A549 (cell line): ENCODE measurements at regions not wholly inside any gene's neighbourhood (a gene's known extent, or its start where the extent isn't known, plus 50 kb on each side); places are given as distances from the start of the nearest gene placed in this dataset.

Experiments
- HOXB13 ChIP-seq: fragments of 250-450 bp; sonication (Bioruptor Pico); IDR thresholded peaks from 2 replicates; pipeline ENCODE4 v1.5.0; 2020; ENCODE audit warnings: low read depth, mild to moderate bottlenecking, moderate library complexity
- JUN ChIP-seq, 2 experiments: fragments of >200 bp; sonication (Bioruptor Twin); formaldehyde crosslinking; IDR thresholded peaks; 2 replicates in 1 of 2; 3 replicates in 1 of 2; pipeline ENCODE4 v1.6.1; 2016 to 2017
- JUNB ChIP-seq: fragments of >200 bp; sonication (Bioruptor Twin); formaldehyde crosslinking; IDR thresholded peaks from 2 replicates; pipeline ENCODE4 v1.6.1; 2016
- MAX ChIP-seq: IDR thresholded peaks from 2 replicates; pipeline ENCODE4 v1.6.1; 2012

- TF ChIP-seq HOXB13 (no peak), JUN (IDR thresholded peaks at IDR 0.05) (no peak), JUNB (no peak), MAX (no peak)
These were observed 189.9 kb downstream of the ACER2 start for GRCh38 chr9:19598722-19599121.
